ENCODE measurements at regions not wholly inside any gene's neighbourhood (a gene's known extent, or its start where the extent isn't known, plus 50 kb on each side); places are given as distances from the start of the nearest gene placed in this dataset.
"Not testable (repeated sequence)": the region's sequence is repeated elsewhere in the genome, so short reads cannot be mapped to it uniquely, and the experiment has no call there.

DNA sequence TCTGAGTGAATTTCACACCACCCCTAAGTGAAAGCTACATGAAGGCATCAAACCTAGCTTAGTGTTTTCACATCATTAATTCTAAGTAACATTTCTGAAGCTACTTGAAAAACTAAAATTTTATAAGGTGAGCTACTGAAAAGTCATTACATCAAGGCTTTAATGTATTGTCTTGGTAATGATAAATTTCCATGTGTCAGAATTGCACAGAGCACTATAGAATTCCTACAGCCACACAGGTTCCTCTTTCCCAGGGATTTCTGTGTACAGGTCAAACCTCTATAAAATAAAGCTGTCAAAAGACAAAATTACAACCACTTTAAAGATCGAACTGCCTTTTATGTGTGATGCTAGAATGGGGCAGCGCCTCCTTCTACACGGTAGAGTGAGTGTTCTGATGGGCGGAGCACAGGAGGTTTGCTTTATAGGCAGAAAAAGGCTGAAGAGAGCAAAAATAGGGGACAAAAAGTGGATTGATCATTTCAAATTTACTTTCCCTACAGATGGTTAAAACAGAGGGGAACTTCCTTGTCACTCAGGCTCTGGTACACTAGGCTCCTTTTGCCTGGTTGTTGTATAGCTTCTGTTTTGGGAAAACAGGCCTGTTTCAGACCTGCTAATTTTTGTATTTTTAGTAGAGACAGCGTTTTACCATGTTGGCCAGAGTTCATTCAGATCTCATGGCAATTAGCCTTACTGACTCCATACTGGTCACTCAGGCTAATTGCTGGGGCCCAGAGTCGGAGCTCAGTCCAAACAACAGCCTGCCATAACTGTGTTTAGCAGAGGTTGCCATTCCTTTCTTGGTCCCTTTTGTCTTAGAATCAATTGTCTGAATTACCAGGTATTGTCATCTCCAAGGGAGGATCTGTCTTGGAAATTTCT lies 102.5 kb upstream of the BASP1 start:
- no peak overlapping the region for H3K4me3 ChIP-seq (replicated peaks in 1 of 2; ENCODE audit: low read depth in 2 of 2, low read length in 2 of 2)
- TF ChIP-seq, protein P1, sequence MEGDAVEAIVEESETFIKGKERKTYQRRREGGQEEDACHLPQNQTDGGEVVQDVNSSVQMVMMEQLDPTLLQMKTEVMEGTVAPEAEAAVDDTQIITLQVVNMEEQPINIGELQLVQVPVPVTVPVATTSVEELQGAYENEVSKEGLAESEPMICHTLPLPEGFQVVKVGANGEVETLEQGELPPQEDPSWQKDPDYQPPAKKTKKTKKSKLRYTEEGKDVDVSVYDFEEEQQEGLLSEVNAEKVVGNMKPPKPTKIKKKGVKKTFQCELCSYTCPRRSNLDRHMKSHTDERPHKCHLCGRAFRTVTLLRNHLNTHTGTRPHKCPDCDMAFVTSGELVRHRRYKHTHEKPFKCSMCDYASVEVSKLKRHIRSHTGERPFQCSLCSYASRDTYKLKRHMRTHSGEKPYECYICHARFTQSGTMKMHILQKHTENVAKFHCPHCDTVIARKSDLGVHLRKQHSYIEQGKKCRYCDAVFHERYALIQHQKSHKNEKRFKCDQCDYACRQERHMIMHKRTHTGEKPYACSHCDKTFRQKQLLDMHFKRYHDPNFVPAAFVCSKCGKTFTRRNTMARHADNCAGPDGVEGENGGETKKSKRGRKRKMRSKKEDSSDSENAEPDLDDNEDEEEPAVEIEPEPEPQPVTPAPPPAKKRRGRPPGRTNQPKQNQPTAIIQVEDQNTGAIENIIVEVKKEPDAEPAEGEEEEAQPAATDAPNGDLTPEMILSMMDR (IDR thresholded peaks at IDR 0.05; ENCODE audit: low read depth, low read length): no peak
- DNase-seq (ENCODE audit: low read depth in 2 of 2): no peak

DNA sequence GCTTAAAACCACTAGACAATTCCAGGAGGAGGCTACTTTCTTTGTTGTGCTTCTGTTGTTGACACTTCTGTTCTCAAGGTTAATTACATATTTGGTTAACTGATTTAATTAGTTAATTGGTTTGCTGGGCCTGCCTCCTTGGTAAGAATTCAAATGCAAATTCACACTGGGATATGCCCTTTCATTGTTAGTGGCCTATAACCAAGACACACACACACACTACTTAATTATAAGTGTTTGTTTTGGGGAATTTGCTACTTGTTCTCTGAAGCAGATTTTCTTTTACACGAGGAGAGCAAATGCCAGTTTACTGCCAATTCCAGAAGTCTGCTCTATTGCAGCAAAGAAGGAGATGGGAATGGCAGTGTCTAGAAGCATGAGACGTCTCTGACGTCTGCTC lies 101.6 kb upstream of the BASP1 start:
- TF ChIP-seq, protein P1 (IDR thresholded peaks at IDR 0.05; ENCODE audit: low read depth, low read length): no peak
- no peak for DNase-seq (ENCODE audit: low read depth in 2 of 2)
- no peak overlapping the region for H3K4me3 ChIP-seq (replicated peaks in 1 of 2; ENCODE audit: low read depth in 2 of 2, low read length in 2 of 2)

DNA sequence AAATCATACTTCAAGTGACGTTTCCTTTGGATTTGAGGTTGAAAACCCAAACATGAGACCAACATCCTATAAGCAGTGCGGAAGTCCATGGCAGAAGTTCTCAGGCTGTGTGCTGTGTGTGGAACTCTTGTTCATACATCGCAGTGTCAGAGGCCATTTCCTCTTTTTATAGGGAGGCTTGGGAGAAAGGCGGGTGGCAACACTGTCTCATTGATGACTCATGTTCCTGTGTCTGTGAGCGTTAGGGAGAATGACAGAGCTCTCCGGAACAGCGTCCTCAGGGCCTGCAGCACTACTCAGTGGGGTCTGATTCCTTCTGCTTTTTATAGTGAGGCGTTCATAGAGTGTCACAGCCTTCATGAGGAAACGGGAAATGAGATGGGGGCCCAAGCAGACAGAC lies 98.8 kb upstream of the BASP1 start:
- TF ChIP-seq, protein P1 (IDR thresholded peaks at IDR 0.05; ENCODE audit: low read depth, low read length): no peak
- no peak overlapping the region for H3K4me3 ChIP-seq (replicated peaks in 1 of 2; ENCODE audit: low read depth in 2 of 2, low read length in 2 of 2)
- DNase-seq (ENCODE audit: low read depth in 2 of 2): peak; percentile 89 to 98

DNA sequence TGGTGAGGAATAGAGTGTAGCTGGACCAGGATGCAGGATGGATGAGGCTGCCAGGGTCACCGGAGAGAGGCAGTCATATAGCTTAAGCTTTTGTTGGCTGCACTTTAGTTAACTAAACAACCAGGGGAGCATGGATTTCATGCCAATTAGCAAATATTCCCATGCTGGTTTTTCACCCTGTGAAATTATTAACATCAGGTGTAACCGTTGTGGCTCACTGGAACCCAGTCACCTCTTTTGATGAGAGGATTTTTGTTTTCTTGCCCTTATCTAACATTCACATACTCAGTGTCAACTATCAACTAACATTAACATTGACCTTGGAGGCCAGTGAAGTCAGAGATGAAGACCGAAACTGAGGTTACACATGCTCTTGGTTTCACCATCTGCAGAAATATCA lies 97.2 kb upstream of the BASP1 start:
- no peak overlapping the region for H3K4me3 ChIP-seq (replicated peaks in 1 of 2; ENCODE audit: low read depth in 2 of 2, low read length in 2 of 2)
- TF ChIP-seq, protein P1 (IDR thresholded peaks at IDR 0.05; ENCODE audit: low read depth, low read length): no peak
- DNase-seq (ENCODE audit: low read depth in 2 of 2): no peak

DNA sequence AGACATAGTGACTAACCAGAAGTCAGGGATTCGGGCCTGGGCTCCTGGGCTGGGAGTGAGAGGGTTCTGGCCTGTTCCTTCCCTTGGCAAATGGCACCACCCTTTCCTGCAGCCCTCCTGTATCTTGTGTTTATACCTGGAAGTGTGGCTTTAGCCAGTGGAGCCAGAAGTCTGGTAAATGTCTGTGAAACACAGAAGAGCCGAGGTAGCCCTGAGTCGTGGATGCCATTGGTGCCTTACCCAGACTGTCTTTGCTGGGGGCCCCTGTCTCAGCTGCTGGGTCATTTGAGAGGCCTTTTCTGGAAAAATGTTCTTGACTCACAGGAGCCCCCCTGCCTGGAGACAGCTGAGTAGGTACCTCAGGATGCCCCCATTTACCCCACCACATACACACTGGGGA lies 95.7 kb upstream of the BASP1 start:
- TF ChIP-seq, protein P1 (IDR thresholded peaks at IDR 0.05; ENCODE audit: low read depth, low read length): no peak
- no peak for DNase-seq (ENCODE audit: low read depth in 2 of 2)
- H3K4me3 ChIP-seq (replicated peaks in 1 of 2; ENCODE audit: low read depth in 2 of 2, low read length in 2 of 2): no peak overlapping the region

DNA sequence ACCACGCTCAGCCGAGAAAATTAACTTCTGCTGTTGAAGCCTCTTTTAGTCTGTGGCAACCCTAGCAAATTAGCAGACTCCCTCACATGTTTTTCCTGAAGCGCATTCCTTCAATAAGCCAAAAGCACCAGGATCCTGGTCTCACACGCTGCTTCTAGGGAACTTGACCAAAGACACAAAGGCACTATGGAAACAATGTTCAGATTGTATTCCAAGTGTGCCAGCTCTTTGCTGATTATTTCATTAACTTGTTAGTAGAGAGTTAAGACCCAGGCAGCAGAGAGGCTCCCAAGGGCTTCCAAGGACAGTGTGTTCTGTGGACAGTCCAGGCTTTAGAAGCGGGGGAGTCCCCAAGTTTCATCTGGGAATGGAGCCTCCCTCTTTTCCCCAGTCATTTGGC lies 94.4 kb upstream of the BASP1 start:
- TF ChIP-seq, protein P1 (IDR thresholded peaks at IDR 0.05; ENCODE audit: low read depth, low read length): no peak
- no peak overlapping the region for H3K4me3 ChIP-seq (replicated peaks in 1 of 2; ENCODE audit: low read depth in 2 of 2, low read length in 2 of 2)
- peak in 1 of 2 donors; percentile 64 for DNase-seq (ENCODE audit: low read depth in 2 of 2)

DNA sequence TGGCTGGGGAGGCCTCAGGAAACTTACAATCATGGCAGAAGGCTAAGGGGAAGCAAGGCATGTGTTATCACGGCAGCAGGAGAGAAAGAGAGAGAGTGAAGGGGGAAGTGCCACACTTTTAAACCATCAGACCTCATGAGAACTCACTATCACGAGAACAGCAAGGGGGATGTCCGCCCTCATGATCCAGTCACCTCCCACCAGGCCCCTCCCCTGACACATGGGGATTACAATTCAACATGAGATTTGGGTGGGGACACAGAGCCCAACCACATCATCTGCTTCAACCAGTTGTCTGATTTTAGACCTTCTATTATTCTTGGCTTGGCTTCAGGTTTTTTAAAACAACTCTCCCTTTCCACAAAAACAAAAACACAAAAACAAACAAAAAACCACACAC lies 93.7 kb upstream of the BASP1 start:
- peak in 1 of 2 donors; percentile 47 for DNase-seq (ENCODE audit: low read depth in 2 of 2)
- not testable (repeated sequence) for H3K4me3 ChIP-seq (replicated peaks in 1 of 2; ENCODE audit: low read depth in 2 of 2, low read length in 2 of 2)
